ENCODE measurements at regions not wholly inside any gene's neighbourhood (a gene's known extent, or its start where the extent isn't known, plus 50 kb on each side); places are given as distances from the start of the nearest gene placed in this dataset.

GRCh38 chr14:97149775-97150174, 352.6 kb downstream of the VRK1 start:
- TF ChIP-seq SPI1 (IDR thresholded peaks at IDR 0.05; ENCODE audit: low read depth, low read length): no peak
- no peak for TF ChIP-seq TAF1 (IDR thresholded peaks at IDR 0.05; ENCODE audit: low read depth, low read length)
- no peak for TF ChIP-seq POLR2A (IDR thresholded peaks at IDR 0.05; ENCODE audit: low read depth, low read length)
- no peak for TF ChIP-seq POLR2AphosphoS5 (IDR thresholded peaks at IDR 0.05; ENCODE audit: low read depth, low read length)
- TF ChIP-seq POU2F2 (IDR thresholded peaks at IDR 0.05; ENCODE audit: low read depth, low read length): no peak

Data from GM12891 (cell line).